Kidney (tissue), 13 donors: ENCODE measurements at regions not wholly inside any gene's neighbourhood (a gene's known extent, or its start where the extent isn't known, plus 50 kb on each side); places are given as distances from the start of the nearest gene placed in this dataset.

Source experiments
- DNase-seq, 5 donors: peaks; one replicate each; pipeline ENCODE4 v3.0.0-alpha.2; 2013 to 2020
- FAIRE-seq: peaks from 2 replicates; lab custom pipeline; 2012; peaks lifted over from hg19 to GRCh38; lab: Jason Lieb, UNC
- H3K27ac ChIP-seq, 2 donors: one replicate each; pipeline ENCODE4 v1.7.0; 2013; ENCODE audit warnings: low read depth in 2 of 2, low read length in 2 of 2, inconsistent platforms in 1 of 2
- H3K27me3 ChIP-seq: one replicate; pipeline ENCODE4 v1.7.1; 2013; ENCODE audit warnings: low read length, inconsistent platforms; ENCODE audit not compliant: control insufficient read depth, insufficient read depth
- H3K36me3 ChIP-seq, 3 donors: one replicate each; pipeline versions ENCODE4 v1.7.0 to v1.7.1; 2013; ENCODE audit warnings: low read length in 3 of 3, control low read depth in 1 of 3, inconsistent platforms in 1 of 3; ENCODE audit not compliant: insufficient read depth in 3 of 3, control insufficient read depth in 2 of 3
- H3K4me1 ChIP-seq, 3 donors: one replicate each; pipeline versions ENCODE4 v1.7.0 to v1.7.1; 2013; ENCODE audit warnings: low read length in 3 of 3, inconsistent platforms in 1 of 3, low read depth in 1 of 3; ENCODE audit not compliant: control insufficient read depth in 2 of 3, insufficient read depth in 2 of 3
- H3K4me3 ChIP-seq, 3 donors: one replicate each; pipeline versions ENCODE4 v1.7.0 to v1.8.1; 2013; ENCODE audit warnings: low read length in 3 of 3, control low read depth in 1 of 3, inconsistent platforms in 1 of 3
- H3K9ac ChIP-seq, 3 donors: one replicate each; pipeline versions ENCODE4 v1.7.0 to v1.7.1; 2013; ENCODE audit warnings: low read length in 3 of 3, control low read depth in 1 of 3, inconsistent platforms in 1 of 3
- H3K9me3 ChIP-seq, 3 donors: one replicate each; pipeline versions ENCODE4 v1.7.0 to v1.7.1; 2013; ENCODE audit warnings: low read length in 3 of 3, control low read depth in 1 of 3, inconsistent platforms in 1 of 3; ENCODE audit not compliant: control insufficient read depth in 2 of 3, insufficient read depth in 1 of 3
- intact Hi-C: fragments of 100-400 bp; cut with DNase I; formaldehyde crosslinking; loops from one replicate; pipeline ENCODE4 v1.11.1; 2022
- TF ChIP-seq, protein P1 (sequence below): IDR thresholded peaks from 3 replicates; pipeline ENCODE4 v1.5.1; 2012; ENCODE audit warnings: mild to moderate bottlenecking, moderate library complexity, borderline replicate concordance; ENCODE audit not compliant: insufficient read depth; ENCODE audit errors: extremely low read depth
- donor health status: control.
- donor health status: control.
- donor health status: control.
- donor health status: control.
- donor health status: control.
- donor health status: DM: yes; HTN: yes; CAD: no.
- donor health status: Normal renal cell carcinoma (clear cell type).

DNA sequence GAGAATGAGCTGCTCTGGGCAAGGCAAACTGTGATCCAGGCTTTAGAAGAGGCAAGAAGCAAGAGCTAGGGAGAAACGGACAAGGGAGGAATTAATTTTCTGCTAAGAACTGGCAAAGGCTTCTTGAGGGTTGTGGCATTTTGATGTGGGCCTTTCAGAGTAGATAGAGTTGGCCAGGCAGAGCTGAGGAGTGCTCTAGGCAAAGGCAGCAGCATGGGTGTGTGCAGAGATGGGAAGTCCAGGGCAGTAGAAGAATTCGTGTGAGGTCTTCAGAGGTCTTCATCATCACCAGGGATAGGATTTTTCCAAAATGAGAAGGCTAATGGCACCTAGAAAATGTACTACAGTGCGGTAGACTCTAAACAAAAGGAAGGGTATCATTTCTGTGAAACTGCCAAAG is 237.8 kb downstream of the LTN1 start:
- H3K27me3 ChIP-seq: no peaks in the 10 kb centered on the region
- DNase-seq (no peak), FAIRE-seq (no peak)
- no peak overlapping the region for H3K27ac ChIP-seq
- H3K4me1 ChIP-seq: no peaks in the 10 kb centered on the region
- no peaks in the 10 kb centered on the region for H3K9me3 ChIP-seq
- H3K4me3 ChIP-seq: no peak overlapping the region
- no peak overlapping the region for H3K9ac ChIP-seq
- intact Hi-C loops: no loop called here
- TF ChIP-seq, protein P1, sequence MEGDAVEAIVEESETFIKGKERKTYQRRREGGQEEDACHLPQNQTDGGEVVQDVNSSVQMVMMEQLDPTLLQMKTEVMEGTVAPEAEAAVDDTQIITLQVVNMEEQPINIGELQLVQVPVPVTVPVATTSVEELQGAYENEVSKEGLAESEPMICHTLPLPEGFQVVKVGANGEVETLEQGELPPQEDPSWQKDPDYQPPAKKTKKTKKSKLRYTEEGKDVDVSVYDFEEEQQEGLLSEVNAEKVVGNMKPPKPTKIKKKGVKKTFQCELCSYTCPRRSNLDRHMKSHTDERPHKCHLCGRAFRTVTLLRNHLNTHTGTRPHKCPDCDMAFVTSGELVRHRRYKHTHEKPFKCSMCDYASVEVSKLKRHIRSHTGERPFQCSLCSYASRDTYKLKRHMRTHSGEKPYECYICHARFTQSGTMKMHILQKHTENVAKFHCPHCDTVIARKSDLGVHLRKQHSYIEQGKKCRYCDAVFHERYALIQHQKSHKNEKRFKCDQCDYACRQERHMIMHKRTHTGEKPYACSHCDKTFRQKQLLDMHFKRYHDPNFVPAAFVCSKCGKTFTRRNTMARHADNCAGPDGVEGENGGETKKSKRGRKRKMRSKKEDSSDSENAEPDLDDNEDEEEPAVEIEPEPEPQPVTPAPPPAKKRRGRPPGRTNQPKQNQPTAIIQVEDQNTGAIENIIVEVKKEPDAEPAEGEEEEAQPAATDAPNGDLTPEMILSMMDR: no peak
- H3K36me3 ChIP-seq: no peaks in the 10 kb centered on the region

GRCh38 chr21:28754127-28754611 is 238.5 kb downstream of the LTN1 start:
- intact Hi-C loops: no loop called here
- TF ChIP-seq, protein P1: no peak
- no peaks in the 10 kb centered on the region for H3K4me1 ChIP-seq
- no peak for FAIRE-seq
- H3K4me3 ChIP-seq: no peak overlapping the region
- H3K27me3 ChIP-seq: no peaks in the 10 kb centered on the region
- no peaks in the 10 kb centered on the region for H3K9me3 ChIP-seq
- H3K27ac ChIP-seq: no peak overlapping the region
- peak in 1 of 5 donors; percentile 8 for DNase-seq
- no peak overlapping the region for H3K9ac ChIP-seq
- no peaks in the 10 kb centered on the region for H3K36me3 ChIP-seq

GRCh38 chr21:28752131-28752530 is 240.5 kb downstream of the LTN1 start:
- TF ChIP-seq, protein P1: no peak
- intact Hi-C loops: no loop called here
- Histone ChIP-seq H3K27ac (no peak overlapping the region), H3K9ac (no peak overlapping the region), H3K36me3 (no peaks in the 10 kb centered on the region), H3K9me3 (no peaks in the 10 kb centered on the region), H3K4me3 (no peak overlapping the region), H3K4me1 (no peaks in the 10 kb centered on the region), H3K27me3 (no peaks in the 10 kb centered on the region)
- no peak for DNase-seq
- FAIRE-seq: no peak

DNA sequence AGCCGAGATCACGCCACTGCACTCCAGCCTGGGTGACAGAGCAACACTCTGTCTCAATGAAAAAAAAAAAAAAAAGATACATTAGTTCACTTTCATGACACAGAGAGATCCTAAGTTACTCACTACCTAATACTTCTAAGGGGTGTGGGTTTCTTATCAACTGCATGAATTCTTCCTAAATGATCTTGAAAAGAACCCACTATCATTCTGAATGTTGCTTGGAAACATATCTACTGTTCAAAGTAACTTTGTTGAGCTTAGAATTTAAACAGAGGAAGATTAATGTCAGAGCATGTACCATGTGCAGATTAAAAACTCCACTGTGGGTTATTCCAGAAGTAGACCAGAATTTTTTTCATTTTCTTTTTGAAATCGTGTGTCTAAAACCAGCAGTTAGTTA is 241.5 kb downstream of the LTN1 start:
- no peak for FAIRE-seq
- H3K27ac ChIP-seq: no peak overlapping the region

More for the DNA sequence above, 241.5 kb downstream of the LTN1 start:
- TF ChIP-seq, protein P1: no peak
- Histone ChIP-seq H3K27me3 (no peaks in the 10 kb centered on the region), H3K4me3 (no peak overlapping the region), H3K36me3 (no peaks in the 10 kb centered on the region), H3K9me3 (no peaks in the 10 kb centered on the region), H3K4me1 (no peaks in the 10 kb centered on the region), H3K9ac (no peak overlapping the region)
- intact Hi-C loops: no loop called here
- no peak for DNase-seq
